Testis (tissue), 2 donors: ENCODE measurements at regions not wholly inside any gene's neighbourhood (a gene's known extent, or its start where the extent isn't known, plus 50 kb on each side); places are given as distances from the start of the nearest gene placed in this dataset.

Experiments
- CTCF ChIP-seq, 3 experiments: fragments of 450-650 bp in 2 of 3; fragments of 200-600 bp in 1 of 3; sonication (generic) in 1 of 3; IDR thresholded peaks; one replicate each; pipeline ENCODE4 v1.5.1; 2016 to 2019; ENCODE audit warnings: antibody characterized with exemption in 3 of 3, mild to moderate bottlenecking in 2 of 3, moderate library complexity in 1 of 3
- POLR2A ChIP-seq: fragments of 450-650 bp; IDR thresholded peaks from one replicate; pipeline ENCODE4 v1.6.1; 2017; ENCODE audit warnings: antibody characterized with exemption, mild to moderate bottlenecking, moderate library complexity

GRCh38 chr4:96713271-96713850, 873.5 kb downstream of the PDHA2 start:
- TF ChIP-seq POLR2A (no peak), CTCF (IDR thresholded peaks at IDR 0.05) (no peak)
